DND-41 (cell line): ENCODE measurements at regions not wholly inside any gene's neighbourhood (a gene's known extent, or its start where the extent isn't known, plus 50 kb on each side); places are given as distances from the start of the nearest gene placed in this dataset.

Experiments used
- CTCF ChIP-seq: IDR thresholded peaks from 2 replicates; pipeline ENCODE4 v1.5.1; 2012; ENCODE audit warnings: borderline replicate concordance, low read length, moderate library complexity, mild to moderate bottlenecking; ENCODE audit not compliant: poor library complexity, severe bottlenecking; ENCODE audit errors: extremely low read depth
- EZH2 ChIP-seq: IDR thresholded peaks from 3 replicates; pipeline ENCODE4 v1.6.1; 2012; ENCODE audit warnings: borderline replicate concordance, low read depth, mild to moderate bottlenecking, moderate library complexity, low read length, inconsistent platforms; ENCODE audit not compliant: severe bottlenecking

DNA sequence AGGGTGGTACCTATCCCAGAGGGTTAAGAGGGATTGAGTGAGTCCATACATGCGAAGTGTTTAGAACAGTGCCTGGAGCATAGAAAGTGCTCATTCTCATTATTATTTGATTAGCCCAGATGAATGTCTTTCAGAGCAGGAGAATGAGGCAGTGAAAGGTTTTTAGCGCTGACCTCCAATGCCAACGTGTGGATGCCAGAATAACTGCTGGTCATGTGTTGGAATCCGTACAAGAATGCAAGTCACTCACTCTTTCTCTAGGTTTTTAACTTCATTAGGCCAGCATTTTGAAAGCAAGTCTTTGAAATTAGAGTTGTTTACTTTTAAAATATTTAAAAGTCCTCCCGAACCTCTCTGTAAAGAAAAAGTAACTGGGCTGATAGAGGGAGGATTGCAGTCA is 374.2 kb downstream of the EN1 start:
- no peak for TF ChIP-seq CTCF
- no peak for TF ChIP-seq EZH2
